ENCODE measurements at regions not wholly inside any gene's neighbourhood (a gene's known extent, or its start where the extent isn't known, plus 50 kb on each side); places are given as distances from the start of the nearest gene placed in this dataset.

DNA sequence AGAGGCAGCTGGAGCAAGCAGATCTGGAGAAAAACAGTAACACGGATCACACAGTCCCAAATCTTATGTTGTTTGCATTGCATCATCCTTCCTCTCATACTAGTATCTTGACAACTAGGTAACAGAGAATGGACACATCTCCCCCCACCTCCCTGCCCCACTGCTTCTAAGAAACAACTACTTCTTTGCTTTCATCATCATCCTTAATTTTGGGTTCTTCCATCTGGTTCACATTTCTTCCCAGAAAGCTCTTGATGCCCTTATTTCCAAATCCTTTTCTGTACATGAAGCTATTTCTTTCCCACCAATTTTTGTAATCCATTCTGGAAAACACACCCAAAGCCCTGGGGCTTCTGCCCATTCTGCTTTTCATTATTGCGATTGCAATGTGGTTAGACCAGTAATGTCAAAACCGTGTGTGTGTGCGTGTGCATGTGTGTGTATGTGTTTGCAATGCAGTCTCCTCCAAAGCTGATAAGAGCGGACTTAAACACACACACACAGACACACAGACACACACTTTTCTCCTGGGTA is 254.7 kb upstream of the SLC30A5 start:
- DNase-seq (ENCODE audit: low read depth, low spot score), result no peak
- no peak overlapping the region for H2AFZ ChIP-seq (ENCODE audit: low read depth, low read length, poor library complexity, severe bottlenecking)
- intact Hi-C loops (cut with micrococcal nuclease), result loop anchor here (10.0 kb wide), 1 partner anchor 364 kb away; no protein-coding TSS in a partner anchor

DNA sequence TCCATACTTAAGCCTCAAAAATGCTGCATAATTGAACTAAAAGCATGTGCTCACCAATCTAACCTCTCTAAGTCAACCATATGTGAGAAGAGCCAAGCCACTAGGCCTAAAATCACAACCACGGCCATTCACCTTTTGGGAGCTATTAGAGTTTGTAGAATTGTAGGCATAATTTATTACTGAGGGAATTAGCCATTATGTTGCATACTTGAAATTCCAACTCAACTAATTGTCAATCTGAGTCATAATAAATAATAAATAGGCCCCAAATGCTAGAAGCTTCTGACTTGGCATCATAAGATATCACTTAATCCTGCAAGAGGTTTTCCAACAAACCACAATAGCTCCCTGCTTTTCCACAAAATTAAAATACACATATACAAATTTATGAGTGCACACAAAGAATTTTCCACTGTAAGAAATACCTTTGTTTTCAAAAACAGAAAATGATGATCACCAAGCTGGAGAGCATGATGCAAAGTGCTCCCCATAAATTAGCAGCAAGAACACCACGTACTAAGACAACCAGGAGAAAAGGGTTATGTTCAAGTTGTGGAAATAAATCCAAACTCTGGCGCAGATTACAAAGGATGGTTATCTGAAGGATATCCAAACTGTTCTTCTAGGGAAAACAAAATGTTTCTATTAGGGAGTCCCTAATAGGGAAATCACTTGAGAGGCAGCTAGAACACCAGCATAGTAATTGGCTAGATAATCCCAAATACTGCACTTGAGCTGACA is 250.0 kb upstream of the SLC30A5 start:
- no peaks in the 10 kb centered on the region for H3K9me3 ChIP-seq (ENCODE audit: control insufficient read depth in 1 of 2, insufficient read depth in 1 of 2, low read depth in 1 of 2, low read length in 2 of 2)
- H4K20me1 ChIP-seq (ENCODE audit: insufficient read depth), result no peaks in the 10 kb centered on the region
- no peaks in the 10 kb centered on the region for H3K4me1 ChIP-seq (ENCODE audit: control insufficient read depth in 1 of 2, insufficient read depth in 2 of 2, low read length in 2 of 2)
- no peaks in the 10 kb centered on the region for H3K9me2 ChIP-seq (ENCODE audit: insufficient read depth)
- H3K79me2 ChIP-seq (ENCODE audit: insufficient read depth, low read length), result no peaks in the 10 kb centered on the region
- H3K9ac ChIP-seq (ENCODE audit: low read length), result no peak overlapping the region
- ChIA-PET POLR2A (no interaction called here), CTCF (no interaction called here), RAD21 (ENCODE audit: low non-redundant PET in 1 of 2, low total read pairs in 2 of 2, uncharacterized antibody in 2 of 2, unreplicated experiment in 2 of 2) (no interaction called here)
- ATAC-seq (no peak), DNase-seq (ENCODE audit: low read depth, low spot score) (no peak)
- H3K4me2 ChIP-seq (ENCODE audit: low read length), result no peak overlapping the region
- BruUV-seq (replicated peaks), result no TSS peak
- H2AFZ ChIP-seq (ENCODE audit: low read depth, low read length, poor library complexity, severe bottlenecking), result no peak overlapping the region
- H3K36me3 ChIP-seq (ENCODE audit: control insufficient read depth in 1 of 2, insufficient read depth in 2 of 2, low read length in 2 of 2), result no peaks in the 10 kb centered on the region
- no peak overlapping the region for H3K4me3 ChIP-seq (replicated peaks in 1 of 2; ENCODE audit: low read depth in 1 of 2, low read length in 2 of 2)
- no peak overlapping the region for H3K27ac ChIP-seq (ENCODE audit: low read depth, low read length)
- TF ChIP-seq ZFX (IDR thresholded peaks at IDR 0.05) (no peak), POLR2AphosphoS5 (IDR thresholded peaks at IDR 0.05; ENCODE audit: low read depth, low read length) (no peak), ELF1 (IDR thresholded peaks at IDR 0.05; ENCODE audit: borderline replicate concordance, low read depth) (no peak), TCF7L2 (IDR thresholded peaks at IDR 0.05; ENCODE audit: borderline replicate concordance, extremely low read depth, insufficient read depth, insufficient read length) (no peak), SIN3A (IDR thresholded peaks at IDR 0.05; ENCODE audit: low read depth) (no peak), JUND (IDR thresholded peaks at IDR 0.05) (no peak), ZNF274 (IDR thresholded peaks at IDR 0.05; ENCODE audit: low read depth, low read length) (no peak), CEBPB (IDR thresholded peaks at IDR 0.05; ENCODE audit: low read depth) (no peak), CBX3 (IDR thresholded peaks at IDR 0.05; ENCODE audit: low read depth) (no peak), YY1 (IDR thresholded peaks at IDR 0.05; ENCODE audit: extremely low read depth, insufficient replicate concordance, low read depth, low read length) (no peak)
- TF ChIP-seq, protein P1, sequence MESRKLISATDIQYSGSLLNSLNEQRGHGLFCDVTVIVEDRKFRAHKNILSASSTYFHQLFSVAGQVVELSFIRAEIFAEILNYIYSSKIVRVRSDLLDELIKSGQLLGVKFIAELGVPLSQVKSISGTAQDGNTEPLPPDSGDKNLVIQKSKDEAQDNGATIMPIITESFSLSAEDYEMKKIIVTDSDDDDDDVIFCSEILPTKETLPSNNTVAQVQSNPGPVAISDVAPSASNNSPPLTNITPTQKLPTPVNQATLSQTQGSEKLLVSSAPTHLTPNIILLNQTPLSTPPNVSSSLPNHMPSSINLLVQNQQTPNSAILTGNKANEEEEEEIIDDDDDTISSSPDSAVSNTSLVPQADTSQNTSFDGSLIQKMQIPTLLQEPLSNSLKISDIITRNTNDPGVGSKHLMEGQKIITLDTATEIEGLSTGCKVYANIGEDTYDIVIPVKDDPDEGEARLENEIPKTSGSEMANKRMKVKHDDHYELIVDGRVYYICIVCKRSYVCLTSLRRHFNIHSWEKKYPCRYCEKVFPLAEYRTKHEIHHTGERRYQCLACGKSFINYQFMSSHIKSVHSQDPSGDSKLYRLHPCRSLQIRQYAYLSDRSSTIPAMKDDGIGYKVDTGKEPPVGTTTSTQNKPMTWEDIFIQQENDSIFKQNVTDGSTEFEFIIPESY (IDR thresholded peaks at IDR 0.05; ENCODE audit: extremely low read depth, insufficient replicate concordance, low read length), result no peak
- TF ChIP-seq, protein P2, sequence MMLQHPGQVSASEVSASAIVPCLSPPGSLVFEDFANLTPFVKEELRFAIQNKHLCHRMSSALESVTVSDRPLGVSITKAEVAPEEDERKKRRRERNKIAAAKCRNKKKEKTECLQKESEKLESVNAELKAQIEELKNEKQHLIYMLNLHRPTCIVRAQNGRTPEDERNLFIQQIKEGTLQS (IDR thresholded peaks at IDR 0.05), result no peak
- H3K27me3 ChIP-seq (ENCODE audit: insufficient read depth, low read length), result no peaks in the 10 kb centered on the region
- intact Hi-C loops (cut with micrococcal nuclease), result no loop called here

More for the DNA sequence above, 254.7 kb upstream of the SLC30A5 start:
- Histone ChIP-seq H3K79me2 (ENCODE audit: insufficient read depth, low read length) (no peaks in the 10 kb centered on the region), H3K36me3 (ENCODE audit: control insufficient read depth in 1 of 2, insufficient read depth in 2 of 2, low read length in 2 of 2) (no peaks in the 10 kb centered on the region), H3K4me2 (ENCODE audit: low read length) (no peak overlapping the region), H4K20me1 (ENCODE audit: insufficient read depth) (no peaks in the 10 kb centered on the region), H3K9me3 (ENCODE audit: control insufficient read depth in 1 of 2, insufficient read depth in 1 of 2, low read depth in 1 of 2, low read length in 2 of 2) (no peaks in the 10 kb centered on the region), H3K9me2 (ENCODE audit: insufficient read depth) (no peaks in the 10 kb centered on the region), H3K9ac (ENCODE audit: low read length) (no peak overlapping the region), H3K4me3 (replicated peaks in 1 of 2; ENCODE audit: low read depth in 1 of 2, low read length in 2 of 2) (no peak overlapping the region), H3K4me1 (ENCODE audit: control insufficient read depth in 1 of 2, insufficient read depth in 2 of 2, low read length in 2 of 2) (no peaks in the 10 kb centered on the region), H3K27me3 (ENCODE audit: insufficient read depth, low read length) (no peaks in the 10 kb centered on the region), H3K27ac (ENCODE audit: low read depth, low read length) (no peak overlapping the region)
- CTCF ChIA-PET, result no interaction called here
- no TSS peak for BruUV-seq (replicated peaks)
- RAD21 ChIA-PET (ENCODE audit: low non-redundant PET in 1 of 2, low total read pairs in 2 of 2, uncharacterized antibody in 2 of 2, unreplicated experiment in 2 of 2), result no interaction called here
- TF ChIP-seq JUND (IDR thresholded peaks at IDR 0.05), result no peak
- POLR2A ChIA-PET, result no interaction called here
- no peak for ATAC-seq

All from HCT116 (cell line).